HEK293 (cell line): ENCODE measurements at regions not wholly inside any gene's neighbourhood (a gene's known extent, or its start where the extent isn't known, plus 50 kb on each side); places are given as distances from the start of the nearest gene placed in this dataset.

Experiments used
- IKZF3 ChIP-seq: fragments of 450-650 bp; IDR thresholded peaks from 2 replicates; pipeline ENCODE4 v1.5.0; 2018; ENCODE audit warnings: missing biosample characterization, mild to moderate bottlenecking, missing genetic modification characterization, moderate library complexity
- MZF1 ChIP-seq: fragments of 450-650 bp; formaldehyde crosslinking; IDR thresholded peaks from 2 replicates; pipeline ENCODE4 v1.5.1; 2017; ENCODE audit warnings: missing biosample characterization, missing genetic modification characterization, borderline replicate concordance
- SP2 ChIP-seq: fragments of 450-650 bp; formaldehyde crosslinking; IDR thresholded peaks from 2 replicates; pipeline ENCODE4 v1.5.1; 2016; ENCODE audit warnings: missing biosample characterization, missing genetic modification characterization
- ZNF155 ChIP-seq: fragments of 450-650 bp; formaldehyde crosslinking; IDR thresholded peaks from 2 replicates; pipeline ENCODE4 v1.5.1; 2016; ENCODE audit warnings: missing biosample characterization, missing genetic modification characterization
- ZNF274 ChIP-seq, 2 experiments: fragments of 200-500 bp in 1 of 2; fragments of 450-650 bp in 1 of 2; sonication (Bioruptor generic) in 1 of 2; formaldehyde crosslinking in 1 of 2; IDR thresholded peaks; 2 replicates each; pipeline versions ENCODE4 v1.5.1 to v1.6.1; 2014 to 2016; ENCODE audit warnings: borderline replicate concordance in 1 of 2, inconsistent platforms in 1 of 2, low read length in 1 of 2, missing biosample characterization in 1 of 2, missing genetic modification characterization in 1 of 2
- ZNF510 ChIP-seq: fragments of 450-650 bp; formaldehyde crosslinking; IDR thresholded peaks from 2 replicates; pipeline ENCODE4 v1.5.1; 2018; ENCODE audit warnings: mild to moderate bottlenecking, missing genetic modification characterization, missing biosample characterization; ENCODE audit not compliant: insufficient replicate concordance
- TF ChIP-seq, protein P1 (sequence below): fragments of 450-650 bp; formaldehyde crosslinking; IDR thresholded peaks from 2 replicates; pipeline ENCODE4 v1.5.1; 2016; ENCODE audit warnings: missing biosample characterization, missing genetic modification characterization
- TF ChIP-seq, protein P2 (sequence below): fragments of 450-650 bp; formaldehyde crosslinking; IDR thresholded peaks from 2 replicates; pipeline ENCODE4 v1.5.1; 2016; ENCODE audit warnings: missing biosample characterization, missing genetic modification characterization
- TF ChIP-seq, protein P3 (sequence below): fragments of 450-650 bp; formaldehyde crosslinking; IDR thresholded peaks from 2 replicates; pipeline ENCODE4 v1.5.1; 2016; ENCODE audit warnings: missing biosample characterization, missing genetic modification characterization, borderline replicate concordance

DNA sequence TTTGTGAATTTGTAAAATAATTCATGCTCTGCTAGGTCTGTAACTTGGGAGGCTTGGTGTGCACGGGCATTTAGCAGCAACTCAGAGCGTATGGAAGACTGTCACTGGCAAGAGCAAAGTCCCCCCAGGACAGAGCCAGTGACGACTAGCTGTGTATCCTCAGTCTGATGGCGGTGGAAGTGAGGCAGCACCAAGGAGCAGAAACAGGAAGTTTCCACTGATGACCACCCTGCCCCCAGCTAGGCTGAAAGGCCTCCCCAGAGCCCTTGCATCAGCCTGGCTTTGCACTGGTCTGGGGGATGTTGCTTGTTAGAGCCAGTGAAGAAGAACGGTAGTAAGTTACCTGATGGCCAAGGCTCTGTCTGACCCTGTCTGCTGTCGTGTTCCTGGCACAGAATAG, 66.8 kb upstream of the ABL1 start:
- no peak for TF ChIP-seq ZNF274 (IDR thresholded peaks at IDR 0.05; ENCODE audit: low read length)
- no peak for TF ChIP-seq ZNF274 (tag by site-specific recombination; IDR thresholded peaks at IDR 0.05; ENCODE audit: borderline replicate concordance)
- TF ChIP-seq ZNF155 (tag by site-specific recombination) = no peak
- TF ChIP-seq, protein P1, sequence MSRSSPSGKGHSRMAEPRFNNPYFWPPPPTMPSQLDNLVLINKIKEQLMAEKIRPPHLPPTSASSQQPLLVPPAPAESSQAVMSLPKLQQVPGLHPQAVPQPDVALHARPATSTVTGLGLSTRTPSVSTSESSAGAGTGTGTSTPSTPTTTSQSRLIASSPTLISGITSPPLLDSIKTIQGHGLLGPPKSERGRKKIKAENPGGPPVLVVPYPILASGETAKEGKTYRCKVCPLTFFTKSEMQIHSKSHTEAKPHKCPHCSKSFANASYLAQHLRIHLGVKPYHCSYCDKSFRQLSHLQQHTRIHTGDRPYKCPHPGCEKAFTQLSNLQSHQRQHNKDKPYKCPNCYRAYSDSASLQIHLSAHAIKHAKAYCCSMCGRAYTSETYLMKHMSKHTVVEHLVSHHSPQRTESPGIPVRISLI = no peak
- TF ChIP-seq, protein P2, sequence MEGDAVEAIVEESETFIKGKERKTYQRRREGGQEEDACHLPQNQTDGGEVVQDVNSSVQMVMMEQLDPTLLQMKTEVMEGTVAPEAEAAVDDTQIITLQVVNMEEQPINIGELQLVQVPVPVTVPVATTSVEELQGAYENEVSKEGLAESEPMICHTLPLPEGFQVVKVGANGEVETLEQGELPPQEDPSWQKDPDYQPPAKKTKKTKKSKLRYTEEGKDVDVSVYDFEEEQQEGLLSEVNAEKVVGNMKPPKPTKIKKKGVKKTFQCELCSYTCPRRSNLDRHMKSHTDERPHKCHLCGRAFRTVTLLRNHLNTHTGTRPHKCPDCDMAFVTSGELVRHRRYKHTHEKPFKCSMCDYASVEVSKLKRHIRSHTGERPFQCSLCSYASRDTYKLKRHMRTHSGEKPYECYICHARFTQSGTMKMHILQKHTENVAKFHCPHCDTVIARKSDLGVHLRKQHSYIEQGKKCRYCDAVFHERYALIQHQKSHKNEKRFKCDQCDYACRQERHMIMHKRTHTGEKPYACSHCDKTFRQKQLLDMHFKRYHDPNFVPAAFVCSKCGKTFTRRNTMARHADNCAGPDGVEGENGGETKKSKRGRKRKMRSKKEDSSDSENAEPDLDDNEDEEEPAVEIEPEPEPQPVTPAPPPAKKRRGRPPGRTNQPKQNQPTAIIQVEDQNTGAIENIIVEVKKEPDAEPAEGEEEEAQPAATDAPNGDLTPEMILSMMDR = no peak
- no peak for TF ChIP-seq SP2 (tag by site-specific recombination)
- TF ChIP-seq IKZF3 = no peak
- TF ChIP-seq MZF1 (tag by site-specific recombination) = no peak
- TF ChIP-seq, protein P3, sequence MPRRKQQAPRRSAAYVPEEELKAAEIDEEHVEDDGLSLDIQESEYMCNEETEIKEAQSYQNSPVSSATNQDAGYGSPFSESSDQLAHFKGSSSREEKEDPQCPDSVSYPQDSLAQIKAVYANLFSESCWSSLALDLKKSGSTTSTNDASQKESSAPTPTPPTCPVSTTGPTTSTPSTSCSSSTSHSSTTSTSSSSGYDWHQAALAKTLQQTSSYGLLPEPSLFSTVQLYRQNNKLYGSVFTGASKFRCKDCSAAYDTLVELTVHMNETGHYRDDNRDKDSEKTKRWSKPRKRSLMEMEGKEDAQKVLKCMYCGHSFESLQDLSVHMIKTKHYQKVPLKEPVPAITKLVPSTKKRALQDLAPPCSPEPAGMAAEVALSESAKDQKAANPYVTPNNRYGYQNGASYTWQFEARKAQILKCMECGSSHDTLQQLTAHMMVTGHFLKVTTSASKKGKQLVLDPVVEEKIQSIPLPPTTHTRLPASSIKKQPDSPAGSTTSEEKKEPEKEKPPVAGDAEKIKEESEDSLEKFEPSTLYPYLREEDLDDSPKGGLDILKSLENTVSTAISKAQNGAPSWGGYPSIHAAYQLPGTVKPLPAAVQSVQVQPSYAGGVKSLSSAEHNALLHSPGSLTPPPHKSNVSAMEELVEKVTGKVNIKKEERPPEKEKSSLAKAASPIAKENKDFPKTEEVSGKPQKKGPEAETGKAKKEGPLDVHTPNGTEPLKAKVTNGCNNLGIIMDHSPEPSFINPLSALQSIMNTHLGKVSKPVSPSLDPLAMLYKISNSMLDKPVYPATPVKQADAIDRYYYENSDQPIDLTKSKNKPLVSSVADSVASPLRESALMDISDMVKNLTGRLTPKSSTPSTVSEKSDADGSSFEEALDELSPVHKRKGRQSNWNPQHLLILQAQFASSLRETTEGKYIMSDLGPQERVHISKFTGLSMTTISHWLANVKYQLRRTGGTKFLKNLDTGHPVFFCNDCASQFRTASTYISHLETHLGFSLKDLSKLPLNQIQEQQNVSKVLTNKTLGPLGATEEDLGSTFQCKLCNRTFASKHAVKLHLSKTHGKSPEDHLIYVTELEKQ (tag by site-specific recombination) = no peak
- TF ChIP-seq ZNF510 = no peak
